Heart left ventricle (tissue), 13 donors: ENCODE measurements at regions not wholly inside any gene's neighbourhood (a gene's known extent, or its start where the extent isn't known, plus 50 kb on each side); places are given as distances from the start of the nearest gene placed in this dataset.

Source experiments
- CTCF ChIP-seq, 12 donors: fragments of 200-600 bp; sonication (generic) in 4 of 12; IDR thresholded peaks; one replicate each; pipeline versions ENCODE4 v1.5.0 to v1.8.0; 2018 to 2022; ENCODE audit warnings: antibody characterized with exemption in 12 of 12, mild to moderate bottlenecking in 5 of 12
- POLR2A ChIP-seq, 2 donors: fragments of 450-650 bp; IDR thresholded peaks; one replicate each; pipeline ENCODE4 v1.6.1; 2017; ENCODE audit warnings: antibody characterized with exemption in 2 of 2, mild to moderate bottlenecking in 2 of 2, moderate library complexity in 2 of 2
- donor health status: ischemic (EF 13 %, LVEDD 7.1; RV severe dilation, severe dysfunction).
- donor health status: DM: no; HTN: yes; CAD: no.
- donor health status: DM: no; HTN: no; CAD: no.
- donor health status: ischemic (EF 25% LVEDD 6.9; RV normal size, moderate dysfunction).
- donor health status: ischemic (EF 25% LVEDD 5.7; RV mildly dilated, moderate dysfunction).
- donor health status: ischemic (EF 35%, LVEDD 5.7; RV mildly dilated, moderate dysfunction).
- donor health status: nonischemic (EF 11% LVEDD 7.7; RV severe dilation, severe dysfunction).
- donor health status: DM: yes; HTN: yes; CAD: no.
- donor health status: PGD.
- donor health status: ischemic (EF 29% LVEDD 5.4; RV normal size, mild dysfunction).
- donor health status: nonischemic (EF 23%, LVEDD 6.1; RV moderate dilation, normal function).

GRCh38 chr15:29600262-29600661 is 222.0 kb downstream of the TJP1 start:
- TF ChIP-seq CTCF (IDR thresholded peaks at IDR 0.05) (no peak), POLR2A (IDR thresholded peaks at IDR 0.05) (no peak)
